Effector memory CD8-positive, alpha-beta T cell (primary cell): ENCODE measurements at regions not wholly inside any gene's neighbourhood (a gene's known extent, or its start where the extent isn't known, plus 50 kb on each side); places are given as distances from the start of the nearest gene placed in this dataset.

Experiments
- ATAC-seq: fragments of 150-1000 bp; cut with Tn5 transposase; replicated peaks from 2 replicates; pipeline ENCODE4 v1.10.0; 2021; ENCODE audit warnings: mild to moderate bottlenecking, moderate library complexity
- DNase-seq, 3 experiments: peaks; one replicate each; pipeline ENCODE4 v3.0.0; 2021
- H3K27ac Mint-ChIP-seq, 2 donors: one replicate each; pipeline ENCODE4 v1.8.0; 2022; ENCODE audit warnings: mild to moderate bottlenecking in 2 of 2, mixed read lengths in 2 of 2, moderate library complexity in 2 of 2
- H3K27me3 Mint-ChIP-seq, 2 donors: one replicate each; pipeline ENCODE4 v1.8.0; 2022; ENCODE audit warnings: mixed read lengths in 2 of 2
- H3K36me3 Mint-ChIP-seq: one replicate; pipeline ENCODE4 v1.8.0; 2022; ENCODE audit warnings: mild to moderate bottlenecking, moderate library complexity, mixed read lengths; ENCODE audit not compliant: insufficient read depth
- H3K4me1 Mint-ChIP-seq, 2 donors: one replicate each; pipeline ENCODE4 v1.8.0; 2022; ENCODE audit warnings: low read depth in 2 of 2, mixed read lengths in 2 of 2
- H3K4me3 Mint-ChIP-seq, 2 donors: one replicate each; pipeline ENCODE4 v1.8.0; 2022; ENCODE audit warnings: mild to moderate bottlenecking in 2 of 2, mixed read lengths in 2 of 2, moderate library complexity in 2 of 2
- H3K9me3 Mint-ChIP-seq, 2 donors: one replicate each; pipeline ENCODE4 v1.8.0; 2022; ENCODE audit warnings: mixed read lengths in 2 of 2

DNA sequence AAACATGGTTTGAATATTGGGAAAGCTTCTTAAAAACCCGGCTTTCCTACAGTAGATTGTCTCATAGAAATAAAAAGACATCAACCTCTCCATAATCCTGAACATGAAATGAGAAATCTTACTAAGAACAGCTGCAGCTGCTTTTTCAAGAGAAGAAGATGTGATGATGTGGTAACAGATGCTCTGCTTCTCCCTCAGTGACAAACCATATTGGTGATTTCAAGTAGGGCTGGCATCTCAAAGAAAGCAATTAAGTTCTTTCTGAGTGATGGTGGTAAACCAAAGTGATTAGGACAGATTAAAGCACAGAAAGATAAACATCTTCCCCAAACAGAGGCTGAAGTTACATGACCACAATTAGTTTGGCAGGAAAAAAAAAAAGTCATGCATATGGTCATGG is 1477.7 kb downstream of the RAPGEF2 start:
- no peak for ATAC-seq
- Mint-ChIP-seq H3K4me1 (no peaks in the 10 kb centered on the region), H3K36me3 (no peaks in the 10 kb centered on the region), H3K4me3 (no peak overlapping the region), H3K27me3 (no peaks in the 10 kb centered on the region), H3K9me3 (peaks cover 2% of the 10 kb centered on the region in 2 donors), H3K27ac (no peak overlapping the region)
- DNase-seq, result no peak

GRCh38 chr4:160592258-160592657 is 1489.4 kb downstream of the RAPGEF2 start:
- DNase-seq (no peak), ATAC-seq (no peak)
- H3K4me1 Mint-ChIP-seq, result no peaks in the 10 kb centered on the region
- no peak overlapping the region for H3K4me3 Mint-ChIP-seq
- H3K27ac Mint-ChIP-seq, result no peak overlapping the region
- peaks cover 7 to 23% of the 10 kb centered on the region in 2 donors for H3K9me3 Mint-ChIP-seq
- H3K36me3 Mint-ChIP-seq, result no peaks in the 10 kb centered on the region
- no peaks in the 10 kb centered on the region for H3K27me3 Mint-ChIP-seq

DNA sequence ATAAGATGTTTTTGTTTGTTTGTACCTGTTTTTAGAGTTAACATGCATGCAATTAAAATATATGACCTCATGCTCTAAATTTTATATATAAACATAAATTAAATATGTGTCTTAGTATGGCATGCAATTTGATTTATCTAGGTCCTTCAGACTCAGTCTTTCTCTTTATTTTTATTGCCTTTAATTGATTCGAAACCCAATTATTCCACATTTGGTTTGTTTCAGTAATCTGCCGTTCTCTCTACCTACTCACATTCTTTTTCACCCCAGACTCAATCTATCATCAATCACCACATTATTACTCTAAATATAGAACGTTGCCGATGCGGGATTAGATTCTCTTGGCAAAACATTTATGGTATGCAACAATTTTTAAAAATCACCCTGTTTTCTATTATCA is 1492.8 kb downstream of the RAPGEF2 start:
- Mint-ChIP-seq H3K36me3 (no peaks in the 10 kb centered on the region), H3K4me1 (no peaks in the 10 kb centered on the region), H3K27me3 (no peaks in the 10 kb centered on the region), H3K27ac (no peak overlapping the region), H3K9me3 (peaks cover 3 to 22% of the 10 kb centered on the region in 2 donors), H3K4me3 (no peak overlapping the region)
- DNase-seq (no peak), ATAC-seq (no peak)

DNA sequence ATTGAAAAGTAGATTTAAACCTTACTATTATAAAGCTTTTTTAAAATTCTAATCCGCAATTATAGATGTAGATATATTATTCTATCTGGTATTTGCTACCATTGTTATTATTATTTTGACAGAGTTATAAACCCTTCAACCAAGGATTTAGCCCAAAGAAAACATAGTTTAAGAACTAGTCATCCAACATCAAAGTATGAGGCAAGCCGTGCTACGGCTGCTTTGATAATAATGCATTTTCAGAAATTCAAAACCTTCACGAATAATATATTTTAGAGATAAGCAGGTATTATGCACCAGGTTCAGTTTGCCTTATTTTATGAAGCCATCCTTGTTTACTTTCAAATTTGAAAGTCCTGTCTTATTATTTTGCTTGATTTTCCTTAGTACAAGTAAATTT is 1501.7 kb downstream of the RAPGEF2 start:
- no peak overlapping the region for H3K27ac Mint-ChIP-seq
- no peaks in the 10 kb centered on the region for H3K4me1 Mint-ChIP-seq
- peaks cover 2 to 22% of the 10 kb centered on the region in 2 donors for H3K9me3 Mint-ChIP-seq
- DNase-seq, result no peak
- no peaks in the 10 kb centered on the region for H3K27me3 Mint-ChIP-seq
- ATAC-seq, result no peak
- H3K36me3 Mint-ChIP-seq, result no peaks in the 10 kb centered on the region
- no peak overlapping the region for H3K4me3 Mint-ChIP-seq

DNA sequence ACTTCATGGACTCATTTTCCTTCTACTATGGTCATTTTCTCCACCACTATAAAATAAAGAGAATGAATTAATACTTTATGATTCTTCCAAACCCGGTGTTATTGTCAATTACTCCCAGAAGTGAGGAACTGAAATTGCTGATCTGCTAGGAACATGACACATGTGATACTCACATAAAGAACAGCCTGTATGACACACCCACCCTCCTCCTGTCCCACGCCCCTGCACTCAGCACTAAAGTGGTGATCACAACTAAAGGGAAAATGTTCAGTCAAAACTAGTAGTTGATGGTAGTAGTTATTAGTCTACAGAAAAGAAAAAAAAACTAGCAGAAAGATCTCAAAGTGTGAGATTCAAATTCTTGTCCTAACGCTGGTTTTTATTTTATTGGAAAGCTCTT is 1508.3 kb downstream of the RAPGEF2 start:
- ATAC-seq, result no peak

DNA sequence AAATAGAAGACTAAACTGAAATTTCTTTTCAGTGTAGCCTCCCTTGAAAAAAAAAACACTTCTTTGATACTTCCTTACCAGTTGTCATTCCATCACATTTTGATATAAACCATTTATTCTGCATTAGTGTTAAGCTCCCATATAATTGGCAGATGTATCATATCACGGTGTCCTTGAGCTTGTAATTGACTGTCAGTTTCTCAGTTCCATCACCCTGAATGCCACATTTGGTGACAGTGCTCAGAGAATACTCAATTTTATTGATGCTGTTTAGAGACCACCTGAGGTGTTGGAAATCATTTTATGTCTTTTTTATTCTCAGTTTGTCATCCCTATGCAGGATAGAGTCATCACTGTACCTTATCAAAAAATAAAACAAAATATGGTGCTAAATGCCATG is 1528.2 kb downstream of the RAPGEF2 start:
- no peaks in the 10 kb centered on the region for H3K36me3 Mint-ChIP-seq
- no peak overlapping the region for H3K4me3 Mint-ChIP-seq
- H3K27ac Mint-ChIP-seq, result no peak overlapping the region
- H3K27me3 Mint-ChIP-seq, result no peaks in the 10 kb centered on the region
- peaks cover 5 to 11% of the 10 kb centered on the region in 2 donors for H3K9me3 Mint-ChIP-seq
- no peak for DNase-seq
- ATAC-seq, result no peak
- H3K4me1 Mint-ChIP-seq, result no peaks in the 10 kb centered on the region

More for the DNA sequence above, 1508.3 kb downstream of the RAPGEF2 start:
- Mint-ChIP-seq H3K36me3 (no peaks in the 10 kb centered on the region), H3K9me3 (peaks cover 5 to 7% of the 10 kb centered on the region in 2 donors), H3K4me3 (no peak overlapping the region), H3K27me3 (no peaks in the 10 kb centered on the region), H3K4me1 (no peaks in the 10 kb centered on the region), H3K27ac (no peak overlapping the region)
- no peak for DNase-seq

DNA sequence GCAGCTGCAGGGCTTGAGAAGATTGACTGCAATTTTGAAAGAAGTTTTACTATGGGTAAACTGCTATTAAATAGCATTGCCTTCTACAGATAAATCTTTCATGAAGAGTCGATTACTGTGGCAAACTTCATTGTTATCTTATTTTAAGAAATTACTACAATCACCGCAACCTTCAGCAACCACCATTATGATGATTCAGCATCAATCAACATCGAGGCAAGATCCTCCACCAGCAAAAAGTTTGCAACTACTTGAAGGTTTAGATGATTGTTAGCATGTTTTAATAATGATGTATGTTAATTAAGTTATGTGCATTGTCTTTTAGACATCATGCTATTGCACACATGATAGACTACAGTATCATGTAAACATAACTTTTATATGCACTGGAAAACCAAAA is 1511.0 kb downstream of the FSTL5 start:
- Mint-ChIP-seq H3K27me3 (no peaks in the 10 kb centered on the region), H3K4me1 (no peaks in the 10 kb centered on the region), H3K9me3 (peaks cover 0 to 15% of the 10 kb centered on the region in 2 donors), H3K27ac (no peak overlapping the region), H3K36me3 (no peaks in the 10 kb centered on the region), H3K4me3 (no peak overlapping the region)
- no peak for ATAC-seq
- no peak for DNase-seq

DNA sequence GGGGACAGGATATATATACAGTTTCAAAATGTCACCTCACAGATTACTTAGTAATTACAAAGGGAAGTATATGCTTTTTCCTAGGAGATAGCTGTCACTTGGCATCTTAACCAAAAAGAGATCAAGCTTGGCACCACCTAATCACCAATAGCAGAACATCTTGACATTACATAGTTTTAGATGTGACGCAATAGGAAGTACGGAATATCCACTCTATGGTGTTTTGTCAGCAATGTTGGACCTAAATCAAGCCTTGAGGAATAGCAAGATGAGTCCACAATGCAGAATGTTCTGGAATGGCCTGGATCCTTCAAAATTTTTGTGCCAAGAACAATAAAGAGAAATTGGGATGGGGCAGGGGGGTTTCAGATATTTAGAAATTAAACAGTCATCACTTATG is 1488.2 kb downstream of the FSTL5 start:
- ATAC-seq (no peak), DNase-seq (no peak)
- no peaks in the 10 kb centered on the region for H3K4me1 Mint-ChIP-seq
- H3K36me3 Mint-ChIP-seq, result no peaks in the 10 kb centered on the region
- no peaks in the 10 kb centered on the region for H3K27me3 Mint-ChIP-seq
- no peak overlapping the region for H3K4me3 Mint-ChIP-seq
- H3K27ac Mint-ChIP-seq, result no peak overlapping the region
- H3K9me3 Mint-ChIP-seq, result peaks cover 0 to 8% of the 10 kb centered on the region in 2 donors

- no peaks in the 10 kb centered on the region for H3K36me3 Mint-ChIP-seq
- H3K27ac Mint-ChIP-seq, result no peak overlapping the region
- H3K4me1 Mint-ChIP-seq, result no peaks in the 10 kb centered on the region
- no peak overlapping the region for H3K4me3 Mint-ChIP-seq
- ATAC-seq (no peak), DNase-seq (no peak)
- peaks cover 2 to 8% of the 10 kb centered on the region in 2 donors for H3K9me3 Mint-ChIP-seq
- H3K27me3 Mint-ChIP-seq, result no peaks in the 10 kb centered on the region
These were observed 1478.1 kb downstream of the FSTL5 start for GRCh38 chr4:160685729-160686128.

GRCh38 chr4:160701671-160702070 is 1462.1 kb downstream of the FSTL5 start:
- no peaks in the 10 kb centered on the region for H3K4me1 Mint-ChIP-seq
- DNase-seq (no peak), ATAC-seq (no peak)
- no peak overlapping the region for H3K27ac Mint-ChIP-seq
- no peak overlapping the region for H3K4me3 Mint-ChIP-seq
- peaks cover 2% of the 10 kb centered on the region for H3K36me3 Mint-ChIP-seq
- H3K9me3 Mint-ChIP-seq, result peaks cover 0 to 13% of the 10 kb centered on the region in 2 donors
- H3K27me3 Mint-ChIP-seq, result no peaks in the 10 kb centered on the region

GRCh38 chr4:160709026-160709425 is 1454.8 kb downstream of the FSTL5 start:
- H3K27ac Mint-ChIP-seq, result no peak overlapping the region
- H3K4me1 Mint-ChIP-seq, result no peaks in the 10 kb centered on the region
- DNase-seq (no peak), ATAC-seq (no peak)
- no peak overlapping the region for H3K4me3 Mint-ChIP-seq
- H3K36me3 Mint-ChIP-seq, result no peaks in the 10 kb centered on the region
- H3K27me3 Mint-ChIP-seq, result no peaks in the 10 kb centered on the region
- peaks cover 4 to 13% of the 10 kb centered on the region in 2 donors for H3K9me3 Mint-ChIP-seq

DNA sequence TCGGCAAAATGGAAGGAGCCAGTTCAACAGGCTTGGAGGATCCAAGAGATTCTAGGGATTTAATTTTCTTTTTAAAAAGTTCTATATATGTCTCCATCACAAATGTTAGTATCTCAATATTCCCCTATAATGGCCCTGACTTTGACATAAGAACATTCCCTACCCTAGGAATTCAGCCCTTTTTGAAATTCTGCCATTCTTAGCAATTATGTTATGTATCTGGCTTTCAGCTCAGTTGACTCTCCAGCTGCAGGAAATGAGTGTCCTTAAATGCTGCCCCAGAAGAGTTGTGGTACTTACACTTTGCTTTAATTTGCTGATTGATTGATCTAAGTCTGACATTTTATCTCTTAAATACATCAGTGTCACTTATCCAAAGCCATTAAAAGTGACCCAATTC is 1454.3 kb downstream of the FSTL5 start:
- no peaks in the 10 kb centered on the region for H3K36me3 Mint-ChIP-seq
- no peak overlapping the region for H3K4me3 Mint-ChIP-seq
- ATAC-seq, result no peak
- no peak overlapping the region for H3K27ac Mint-ChIP-seq
- H3K27me3 Mint-ChIP-seq, result no peaks in the 10 kb centered on the region
- peaks cover 4 to 13% of the 10 kb centered on the region in 2 donors for H3K9me3 Mint-ChIP-seq
- DNase-seq, result no peak
- H3K4me1 Mint-ChIP-seq, result no peaks in the 10 kb centered on the region

GRCh38 chr4:160716551-160716950 is 1447.2 kb downstream of the FSTL5 start:
- Mint-ChIP-seq H3K36me3 (no peaks in the 10 kb centered on the region), H3K27ac (no peak overlapping the region), H3K9me3 (peaks cover 0 to 5% of the 10 kb centered on the region in 2 donors), H3K4me3 (no peak overlapping the region), H3K27me3 (no peaks in the 10 kb centered on the region), H3K4me1 (no peaks in the 10 kb centered on the region)
- ATAC-seq (no peak), DNase-seq (no peak)

GRCh38 chr4:160717848-160718247 is 1446.0 kb downstream of the FSTL5 start:
- Mint-ChIP-seq H3K4me3 (no peak overlapping the region), H3K27ac (no peak overlapping the region), H3K27me3 (no peaks in the 10 kb centered on the region), H3K36me3 (no peaks in the 10 kb centered on the region), H3K4me1 (no peaks in the 10 kb centered on the region), H3K9me3 (peaks cover 0 to 5% of the 10 kb centered on the region in 2 donors)
- ATAC-seq (no peak), DNase-seq (no peak)

DNA sequence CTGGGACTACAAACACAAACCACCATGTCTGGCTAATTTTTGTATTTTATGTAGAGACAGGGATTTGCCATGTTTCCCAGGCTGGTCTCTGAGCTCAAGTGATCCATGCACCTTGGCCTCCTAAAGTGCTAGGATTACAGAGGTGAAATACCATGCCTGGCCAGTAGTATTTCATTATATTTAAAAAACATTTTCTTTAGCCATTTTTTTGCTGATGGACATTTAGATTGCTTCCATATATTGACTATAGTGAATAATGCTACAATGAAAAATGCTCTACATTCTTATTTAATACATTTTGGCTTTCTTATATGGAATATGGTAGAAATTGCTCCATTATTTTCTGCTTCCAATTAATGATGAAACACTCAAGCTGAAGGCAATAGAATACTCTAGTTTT is 1439.7 kb downstream of the FSTL5 start:
- Mint-ChIP-seq H3K27me3 (no peaks in the 10 kb centered on the region), H3K9me3 (peaks cover 5 to 17% of the 10 kb centered on the region in 2 donors), H3K4me1 (no peaks in the 10 kb centered on the region), H3K4me3 (no peak overlapping the region), H3K36me3 (no peaks in the 10 kb centered on the region), H3K27ac (no peak overlapping the region)
- ATAC-seq, result no peak
- DNase-seq, result no peak
